A673 (cell line): ENCODE measurements at regions not wholly inside any gene's neighbourhood (a gene's known extent, or its start where the extent isn't known, plus 50 kb on each side); places are given as distances from the start of the nearest gene placed in this dataset.

Experiments
- EZH2 ChIP-seq: fragments of 200-600 bp; sonication (generic); IDR thresholded peaks from 2 replicates; pipeline ENCODE4 v1.6.1; 2017; ENCODE audit warnings: borderline replicate concordance, low read depth, mild to moderate bottlenecking, mixed read lengths, antibody characterized with exemption, low read length; ENCODE audit not compliant: poor library complexity, severe bottlenecking
- TF ChIP-seq, protein P1 (sequence below): fragments of 300-800, 200-600 bp; sonication (generic); conservative IDR thresholded peaks from 2 replicates; pipeline ENCODE4 v1.5.1; 2017; ENCODE audit warnings: low read depth, mild to moderate bottlenecking, antibody characterized with exemption, low read length, moderate library complexity, mixed read lengths

GRCh38 chr5:4989118-4989517, 151.0 kb upstream of the ADAMTS16 start:
- TF ChIP-seq, protein P1, sequence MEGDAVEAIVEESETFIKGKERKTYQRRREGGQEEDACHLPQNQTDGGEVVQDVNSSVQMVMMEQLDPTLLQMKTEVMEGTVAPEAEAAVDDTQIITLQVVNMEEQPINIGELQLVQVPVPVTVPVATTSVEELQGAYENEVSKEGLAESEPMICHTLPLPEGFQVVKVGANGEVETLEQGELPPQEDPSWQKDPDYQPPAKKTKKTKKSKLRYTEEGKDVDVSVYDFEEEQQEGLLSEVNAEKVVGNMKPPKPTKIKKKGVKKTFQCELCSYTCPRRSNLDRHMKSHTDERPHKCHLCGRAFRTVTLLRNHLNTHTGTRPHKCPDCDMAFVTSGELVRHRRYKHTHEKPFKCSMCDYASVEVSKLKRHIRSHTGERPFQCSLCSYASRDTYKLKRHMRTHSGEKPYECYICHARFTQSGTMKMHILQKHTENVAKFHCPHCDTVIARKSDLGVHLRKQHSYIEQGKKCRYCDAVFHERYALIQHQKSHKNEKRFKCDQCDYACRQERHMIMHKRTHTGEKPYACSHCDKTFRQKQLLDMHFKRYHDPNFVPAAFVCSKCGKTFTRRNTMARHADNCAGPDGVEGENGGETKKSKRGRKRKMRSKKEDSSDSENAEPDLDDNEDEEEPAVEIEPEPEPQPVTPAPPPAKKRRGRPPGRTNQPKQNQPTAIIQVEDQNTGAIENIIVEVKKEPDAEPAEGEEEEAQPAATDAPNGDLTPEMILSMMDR, result no peak
- TF ChIP-seq EZH2, result no peak
